Colonic mucosa (tissue), 4 donors: ENCODE measurements at regions not wholly inside any gene's neighbourhood (a gene's known extent, or its start where the extent isn't known, plus 50 kb on each side); places are given as distances from the start of the nearest gene placed in this dataset.

ENCODE experiments used
- DNase-seq: peaks from one replicate; pipeline ENCODE4 v3.0.0-alpha.2; 2020
- H3K27ac ChIP-seq: fragments of 200-600 bp; one replicate; pipeline ENCODE4 v1.8.0; 2021
- H3K27me3 ChIP-seq: fragments of 200-600 bp; one replicate; pipeline ENCODE4 v1.8.0; 2021
- H3K36me3 ChIP-seq: fragments of 200-600 bp; one replicate; pipeline ENCODE4 v1.8.0; 2021
- H3K4me1 ChIP-seq: fragments of 200-600 bp; one replicate; pipeline ENCODE4 v1.8.0; 2021; ENCODE audit warnings: mild to moderate bottlenecking
- H3K4me3 ChIP-seq: fragments of 200-600 bp; one replicate; pipeline ENCODE4 v1.8.0; 2021
- H3K9ac ChIP-seq, 2 donors: one replicate each; pipeline ENCODE4 v1.7.0; 2013; ENCODE audit warnings: control low read depth in 2 of 2, low read depth in 2 of 2, low read length in 2 of 2
- H3K9me3 ChIP-seq: fragments of 200-600 bp; one replicate; pipeline ENCODE4 v1.8.0; 2021
- intact Hi-C: fragments of 100-400 bp; cut with DNase I; formaldehyde crosslinking; loops from one replicate; pipeline ENCODE4 v1.14.1; 2022
- TF ChIP-seq, protein P1 (sequence below): fragments of 200-600 bp; IDR thresholded peaks from one replicate; pipeline ENCODE4 v1.8.0; 2022; ENCODE audit warnings: antibody characterized with exemption, mild to moderate bottlenecking
- donor health status: healthy.
- donor health status: DM: no; HTN: no; CAD: no.
- donor health status: DM: no; HTN: no; CAD: no.

DNA sequence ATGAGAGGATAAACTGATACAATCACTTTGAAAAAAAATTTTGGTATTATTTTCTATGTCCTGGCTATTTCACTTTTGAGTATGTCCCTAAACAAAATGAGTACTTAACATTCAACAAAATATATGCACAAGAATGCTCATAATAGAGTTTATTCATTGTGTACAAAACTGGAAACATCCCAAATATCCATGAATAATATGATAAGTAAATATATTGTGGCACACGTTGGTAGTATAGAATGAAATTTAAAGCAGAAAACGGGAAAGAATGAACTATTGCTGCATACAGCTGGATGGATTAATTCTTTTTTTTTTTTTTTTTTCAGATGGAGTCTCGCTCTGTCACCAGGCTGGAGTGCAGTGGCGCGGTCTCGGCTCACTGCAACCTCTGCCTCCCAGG is 725.2 kb downstream of the LTN1 start:
- no peak overlapping the region for H3K9ac ChIP-seq
- DNase-seq = no peak
- TF ChIP-seq, protein P1, sequence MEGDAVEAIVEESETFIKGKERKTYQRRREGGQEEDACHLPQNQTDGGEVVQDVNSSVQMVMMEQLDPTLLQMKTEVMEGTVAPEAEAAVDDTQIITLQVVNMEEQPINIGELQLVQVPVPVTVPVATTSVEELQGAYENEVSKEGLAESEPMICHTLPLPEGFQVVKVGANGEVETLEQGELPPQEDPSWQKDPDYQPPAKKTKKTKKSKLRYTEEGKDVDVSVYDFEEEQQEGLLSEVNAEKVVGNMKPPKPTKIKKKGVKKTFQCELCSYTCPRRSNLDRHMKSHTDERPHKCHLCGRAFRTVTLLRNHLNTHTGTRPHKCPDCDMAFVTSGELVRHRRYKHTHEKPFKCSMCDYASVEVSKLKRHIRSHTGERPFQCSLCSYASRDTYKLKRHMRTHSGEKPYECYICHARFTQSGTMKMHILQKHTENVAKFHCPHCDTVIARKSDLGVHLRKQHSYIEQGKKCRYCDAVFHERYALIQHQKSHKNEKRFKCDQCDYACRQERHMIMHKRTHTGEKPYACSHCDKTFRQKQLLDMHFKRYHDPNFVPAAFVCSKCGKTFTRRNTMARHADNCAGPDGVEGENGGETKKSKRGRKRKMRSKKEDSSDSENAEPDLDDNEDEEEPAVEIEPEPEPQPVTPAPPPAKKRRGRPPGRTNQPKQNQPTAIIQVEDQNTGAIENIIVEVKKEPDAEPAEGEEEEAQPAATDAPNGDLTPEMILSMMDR = no peak
- H3K36me3 ChIP-seq = no peaks in the 10 kb centered on the region
- H3K27me3 ChIP-seq = no peaks in the 10 kb centered on the region
- no peak overlapping the region for H3K27ac ChIP-seq
- intact Hi-C loops = no loop called here
- H3K4me3 ChIP-seq = no peak overlapping the region
- no peaks in the 10 kb centered on the region for H3K4me1 ChIP-seq
- no peaks in the 10 kb centered on the region for H3K9me3 ChIP-seq

GRCh38 chr21:28266061-28266460 is 726.6 kb downstream of the LTN1 start:
- TF ChIP-seq, protein P1 = no peak
- no peak overlapping the region for H3K9ac ChIP-seq
- no peak for DNase-seq
- intact Hi-C loops = no loop called here
- no peaks in the 10 kb centered on the region for H3K27me3 ChIP-seq
- H3K36me3 ChIP-seq = no peaks in the 10 kb centered on the region
- H3K27ac ChIP-seq = no peak overlapping the region
- H3K4me3 ChIP-seq = no peak overlapping the region
- H3K9me3 ChIP-seq = no peaks in the 10 kb centered on the region
- no peaks in the 10 kb centered on the region for H3K4me1 ChIP-seq

GRCh38 chr21:28263974-28264373 is 728.7 kb downstream of the LTN1 start:
- no peak overlapping the region for H3K27ac ChIP-seq
- no peak for DNase-seq
- intact Hi-C loops = no loop called here

GRCh38 chr21:28261298-28261697 is 731.4 kb downstream of the LTN1 start:
- Histone ChIP-seq H3K36me3 (no peaks in the 10 kb centered on the region), H3K4me3 (no peak overlapping the region), H3K27ac (no peak overlapping the region), H3K27me3 (no peaks in the 10 kb centered on the region), H3K9me3 (no peaks in the 10 kb centered on the region), H3K4me1 (no peaks in the 10 kb centered on the region), H3K9ac (no peak overlapping the region)
- DNase-seq = no peak
- TF ChIP-seq, protein P1 = no peak
- intact Hi-C loops = no loop called here

More at GRCh38 chr21:28263974-28264373, 728.7 kb downstream of the LTN1 start:
- no peaks in the 10 kb centered on the region for H3K36me3 ChIP-seq
- TF ChIP-seq, protein P1 = no peak
- H3K27me3 ChIP-seq = no peaks in the 10 kb centered on the region
- H3K9ac ChIP-seq = no peak overlapping the region
- H3K9me3 ChIP-seq = no peaks in the 10 kb centered on the region
- H3K4me3 ChIP-seq = no peak overlapping the region
- no peaks in the 10 kb centered on the region for H3K4me1 ChIP-seq

- DNase-seq = no peak
- Histone ChIP-seq H3K27me3 (no peaks in the 10 kb centered on the region), H3K4me1 (no peaks in the 10 kb centered on the region), H3K36me3 (no peaks in the 10 kb centered on the region), H3K9ac (no peak overlapping the region), H3K9me3 (no peaks in the 10 kb centered on the region), H3K4me3 (no peak overlapping the region), H3K27ac (no peak overlapping the region)
- intact Hi-C loops = no loop called here
- TF ChIP-seq, protein P1 = no peak
These were observed 735.4 kb downstream of the LTN1 start for GRCh38 chr21:28257276-28257675.

DNA sequence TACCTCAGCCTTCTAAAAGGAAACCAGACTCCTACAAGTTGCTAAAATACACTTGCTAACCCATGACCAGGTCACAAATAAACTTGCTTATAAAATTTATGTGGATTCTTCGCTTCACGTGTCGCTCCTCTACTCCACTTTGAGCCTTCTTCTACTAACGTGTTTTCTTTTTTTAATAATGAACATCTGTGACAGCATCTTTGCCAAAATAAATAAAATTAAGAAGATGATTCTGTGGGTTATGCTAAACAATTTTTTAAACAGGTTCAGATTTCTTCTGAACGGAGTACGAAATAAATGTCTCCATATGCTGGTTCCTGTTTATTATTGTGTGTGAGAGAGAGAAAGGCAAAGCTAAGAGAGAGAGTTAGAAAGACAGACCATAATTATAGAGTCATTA is 735.8 kb downstream of the LTN1 start:
- Histone ChIP-seq H3K27ac (no peak overlapping the region), H3K4me1 (no peaks in the 10 kb centered on the region)
- intact Hi-C loops = no loop called here

More for the DNA sequence above, 735.8 kb downstream of the LTN1 start:
- TF ChIP-seq, protein P1 = no peak
- no peak overlapping the region for H3K9ac ChIP-seq
- no peaks in the 10 kb centered on the region for H3K9me3 ChIP-seq
- H3K36me3 ChIP-seq = no peaks in the 10 kb centered on the region
- no peak for DNase-seq
- H3K27me3 ChIP-seq = no peaks in the 10 kb centered on the region
- no peak overlapping the region for H3K4me3 ChIP-seq
